Vagina (tissue), 2 donors: ENCODE measurements at regions not wholly inside any gene's neighbourhood (a gene's known extent, or its start where the extent isn't known, plus 50 kb on each side); places are given as distances from the start of the nearest gene placed in this dataset.

Experiments
- CTCF ChIP-seq, 3 experiments: fragments of 450-650 bp in 2 of 3; fragments of 200-600 bp in 1 of 3; sonication (generic) in 1 of 3; IDR thresholded peaks; one replicate each; pipeline ENCODE4 v1.5.1; 2017 to 2019; ENCODE audit warnings: antibody characterized with exemption in 3 of 3, mild to moderate bottlenecking in 2 of 3, moderate library complexity in 2 of 3
- POLR2A ChIP-seq, 2 donors: fragments of 450-650 bp; IDR thresholded peaks; one replicate each; pipeline ENCODE4 v1.6.1; 2017; ENCODE audit warnings: antibody characterized with exemption in 2 of 2, mild to moderate bottlenecking in 2 of 2, moderate library complexity in 2 of 2
- POLR2AphosphoS5 ChIP-seq, 2 donors: sonication (generic); formaldehyde crosslinking; IDR thresholded peaks; one replicate each; pipeline ENCODE4 v1.9.0; 2017; ENCODE audit warnings: antibody characterized with exemption in 2 of 2, mild to moderate bottlenecking in 2 of 2, low read depth in 1 of 2; ENCODE audit not compliant: insufficient read depth in 1 of 2

GRCh38 chr7:85770332-85770731 is 583.5 kb upstream of the SEMA3D start:
- TF ChIP-seq CTCF (IDR thresholded peaks at IDR 0.05) (no peak), POLR2AphosphoS5 (IDR thresholded peaks at IDR 0.05; ENCODE audit: insufficient read depth in 1 of 2, low read depth in 1 of 2) (no peak), POLR2A (IDR thresholded peaks at IDR 0.05) (no peak)
